Activated B cell treated with CpG ODN at 0.5 μM for 24 hours (primary cell): ENCODE measurements at regions not wholly inside any gene's neighbourhood (a gene's known extent, or its start where the extent isn't known, plus 50 kb on each side); places are given as distances from the start of the nearest gene placed in this dataset.

ENCODE experiments used
- ATAC-seq: fragments of 200-7000 bp; cut with Tn5 transposase; one replicate; pipeline ENCODE4 v1.10.0; 2021; ENCODE audit warnings: low read depth, mild to moderate bottlenecking, moderate library complexity
- CTCF ChIA-PET: fragments of 350-600 bp; sonication (Branson Sonifier 250); formaldehyde crosslinking; loops from one replicate; lab custom pipeline; 2021; ENCODE audit warnings: antibody characterized with exemption; lab: Charles Lee
- POLR2A ChIA-PET: fragments of 350-600 bp; sonication (Branson Sonifier 250); formaldehyde crosslinking; loops from one replicate; lab custom pipeline; 2021; ENCODE audit warnings: antibody characterized with exemption; lab: Charles Lee
- DNase-seq: peaks from one replicate; pipeline ENCODE4 v3.0.0; 2022
- H3K27ac Mint-ChIP-seq: one replicate; pipeline ENCODE4 v1.8.0; 2020; ENCODE audit warnings: mixed read lengths
- H3K27me3 Mint-ChIP-seq: one replicate; pipeline ENCODE4 v1.8.0; 2021; ENCODE audit warnings: mixed read lengths
- H3K36me3 Mint-ChIP-seq: one replicate; pipeline ENCODE4 v1.8.0; 2021; ENCODE audit warnings: low read depth, mixed read lengths
- H3K4me1 Mint-ChIP-seq: one replicate; pipeline ENCODE4 v1.8.0; 2021; ENCODE audit warnings: mixed read lengths
- H3K4me3 Mint-ChIP-seq: one replicate; pipeline ENCODE4 v1.8.0; 2020; ENCODE audit warnings: mild to moderate bottlenecking, mixed read lengths
- H3K9me3 Mint-ChIP-seq: one replicate; pipeline ENCODE4 v1.8.0; 2020; ENCODE audit warnings: mixed read lengths
- intact Hi-C: fragments of 100-400 bp; cut with micrococcal nuclease; formaldehyde crosslinking; loops from one replicate; pipeline ENCODE4 v1.15.1; 2024
- TF ChIP-seq, protein P1 (sequence below): fragments of 200-600 bp; IDR thresholded peaks from one replicate; pipeline ENCODE4 v1.8.0; 2022; ENCODE audit warnings: antibody characterized with exemption, mild to moderate bottlenecking

DNA sequence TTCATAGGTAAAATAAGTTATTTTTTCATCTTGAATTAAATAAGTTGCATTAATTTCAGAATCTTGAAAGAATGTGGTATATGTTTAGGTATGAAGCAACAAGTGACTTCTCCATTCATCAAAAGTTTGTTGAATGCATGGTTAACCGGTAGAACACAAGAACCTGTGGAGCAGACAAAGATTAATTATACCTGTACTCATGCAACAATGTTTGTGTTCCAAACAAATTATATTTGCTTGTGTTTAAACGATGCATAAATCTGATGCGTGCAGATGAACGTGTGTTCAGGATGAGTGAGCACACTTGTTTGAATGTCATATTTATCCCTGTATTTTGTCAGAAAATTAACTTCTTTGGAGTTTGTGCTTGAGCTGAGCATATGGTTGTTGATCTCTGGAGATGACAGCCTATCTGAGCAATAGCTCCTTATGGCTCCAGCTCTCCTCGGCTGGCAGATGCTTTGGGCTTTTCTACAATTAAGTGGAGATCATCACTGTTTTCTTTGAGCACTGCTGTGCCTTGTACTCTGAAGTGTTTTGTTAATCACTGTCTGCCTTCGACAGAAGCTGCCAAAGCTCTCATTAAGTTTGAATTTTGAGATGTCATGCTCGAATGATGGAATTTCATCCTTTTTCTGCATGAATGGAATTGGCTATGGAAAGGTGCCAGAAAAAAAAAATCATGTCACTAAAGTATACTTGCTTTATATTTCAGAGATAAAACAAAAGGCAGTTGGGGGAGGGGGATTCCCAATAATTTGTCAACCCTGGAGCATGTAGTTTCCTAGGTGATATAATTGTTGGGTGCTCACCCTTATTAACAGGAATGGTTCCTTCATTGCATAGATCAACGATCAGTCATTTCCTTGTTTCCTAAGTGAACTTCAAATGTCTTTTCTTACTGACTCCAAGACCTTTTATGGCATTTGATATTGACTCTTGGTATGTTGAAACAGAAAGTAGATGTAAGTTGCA, 502.5 kb upstream of the ARRDC3 start:
- Mint-ChIP-seq H3K27me3 (no peaks in the 10 kb centered on the region), H3K27ac (no peak overlapping the region), H3K9me3 (peaks cover 3% of the 10 kb centered on the region), H3K4me3 (no peak overlapping the region), H3K36me3 (no peaks in the 10 kb centered on the region), H3K4me1 (no peaks in the 10 kb centered on the region)
- TF ChIP-seq, protein P1, sequence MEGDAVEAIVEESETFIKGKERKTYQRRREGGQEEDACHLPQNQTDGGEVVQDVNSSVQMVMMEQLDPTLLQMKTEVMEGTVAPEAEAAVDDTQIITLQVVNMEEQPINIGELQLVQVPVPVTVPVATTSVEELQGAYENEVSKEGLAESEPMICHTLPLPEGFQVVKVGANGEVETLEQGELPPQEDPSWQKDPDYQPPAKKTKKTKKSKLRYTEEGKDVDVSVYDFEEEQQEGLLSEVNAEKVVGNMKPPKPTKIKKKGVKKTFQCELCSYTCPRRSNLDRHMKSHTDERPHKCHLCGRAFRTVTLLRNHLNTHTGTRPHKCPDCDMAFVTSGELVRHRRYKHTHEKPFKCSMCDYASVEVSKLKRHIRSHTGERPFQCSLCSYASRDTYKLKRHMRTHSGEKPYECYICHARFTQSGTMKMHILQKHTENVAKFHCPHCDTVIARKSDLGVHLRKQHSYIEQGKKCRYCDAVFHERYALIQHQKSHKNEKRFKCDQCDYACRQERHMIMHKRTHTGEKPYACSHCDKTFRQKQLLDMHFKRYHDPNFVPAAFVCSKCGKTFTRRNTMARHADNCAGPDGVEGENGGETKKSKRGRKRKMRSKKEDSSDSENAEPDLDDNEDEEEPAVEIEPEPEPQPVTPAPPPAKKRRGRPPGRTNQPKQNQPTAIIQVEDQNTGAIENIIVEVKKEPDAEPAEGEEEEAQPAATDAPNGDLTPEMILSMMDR, result no peak
- POLR2A ChIA-PET, result no interaction called here
- ATAC-seq (no peak), DNase-seq (no peak)
- CTCF ChIA-PET, result no interaction called here
- intact Hi-C loops, result no loop called here

DNA sequence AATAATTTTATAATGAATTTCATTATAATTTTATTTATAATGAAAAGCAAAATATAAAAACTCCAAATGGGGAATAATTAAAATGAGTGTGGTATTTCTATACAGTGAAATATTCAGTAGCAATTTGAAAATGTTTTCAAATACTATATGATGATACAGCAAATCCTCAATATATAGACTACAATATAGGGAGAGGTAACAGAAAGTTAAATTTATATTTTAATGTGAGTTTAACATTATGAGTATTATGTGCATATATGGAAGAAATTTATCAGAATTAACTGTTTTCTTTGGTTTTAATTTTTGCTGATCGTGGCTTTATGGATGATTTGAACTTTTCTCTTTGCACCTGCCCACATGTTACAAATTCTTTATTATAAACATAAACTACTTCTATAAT, 500.9 kb upstream of the ARRDC3 start:
- no peaks in the 10 kb centered on the region for H3K27me3 Mint-ChIP-seq
- ATAC-seq, result no peak
- POLR2A ChIA-PET, result no interaction called here
- H3K4me3 Mint-ChIP-seq, result no peak overlapping the region
- TF ChIP-seq, protein P1, result no peak
- peaks cover 10% of the 10 kb centered on the region for H3K9me3 Mint-ChIP-seq
- CTCF ChIA-PET, result no interaction called here
- no peaks in the 10 kb centered on the region for H3K4me1 Mint-ChIP-seq
- no peak overlapping the region for H3K27ac Mint-ChIP-seq
- no peak for DNase-seq
- no peaks in the 10 kb centered on the region for H3K36me3 Mint-ChIP-seq
- intact Hi-C loops, result no loop called here

DNA sequence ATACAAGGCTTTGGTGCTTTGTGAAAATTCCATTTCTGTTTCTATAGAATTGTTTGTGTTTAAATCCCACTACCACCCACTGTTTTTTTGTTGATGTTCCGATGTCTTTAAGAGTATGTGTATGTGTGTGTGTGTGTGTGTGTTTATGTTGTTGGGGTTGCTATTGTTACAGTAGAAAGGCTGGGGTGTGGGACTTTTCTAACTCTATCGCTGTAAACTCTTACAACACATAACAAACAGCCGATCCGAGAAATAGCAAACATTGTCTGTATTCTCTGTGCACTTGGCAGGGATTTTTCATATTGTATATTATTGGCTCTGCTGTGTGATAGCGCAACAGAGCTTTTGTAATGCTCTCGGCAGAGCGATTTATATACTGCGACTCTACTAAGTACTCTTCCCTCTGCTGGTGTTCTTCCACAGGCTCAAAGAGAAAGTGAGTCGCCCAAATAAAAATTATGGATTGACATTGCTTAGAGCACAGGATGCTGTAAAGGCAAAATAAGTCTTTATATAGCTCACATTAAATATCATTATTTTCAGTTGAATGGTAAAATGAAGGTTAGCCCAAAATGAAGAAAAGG, 492.2 kb upstream of the ARRDC3 start:
- CTCF ChIA-PET, result no interaction called here
- ATAC-seq (no peak), DNase-seq (no peak)
- H3K27ac Mint-ChIP-seq, result no peak overlapping the region
- no peaks in the 10 kb centered on the region for H3K36me3 Mint-ChIP-seq
- no peak overlapping the region for H3K4me3 Mint-ChIP-seq
- H3K4me1 Mint-ChIP-seq, result no peaks in the 10 kb centered on the region
- intact Hi-C loops, result no loop called here
- POLR2A ChIA-PET, result no interaction called here
- no peaks in the 10 kb centered on the region for H3K27me3 Mint-ChIP-seq
- peaks cover 8% of the 10 kb centered on the region for H3K9me3 Mint-ChIP-seq
- TF ChIP-seq, protein P1, result no peak

DNA sequence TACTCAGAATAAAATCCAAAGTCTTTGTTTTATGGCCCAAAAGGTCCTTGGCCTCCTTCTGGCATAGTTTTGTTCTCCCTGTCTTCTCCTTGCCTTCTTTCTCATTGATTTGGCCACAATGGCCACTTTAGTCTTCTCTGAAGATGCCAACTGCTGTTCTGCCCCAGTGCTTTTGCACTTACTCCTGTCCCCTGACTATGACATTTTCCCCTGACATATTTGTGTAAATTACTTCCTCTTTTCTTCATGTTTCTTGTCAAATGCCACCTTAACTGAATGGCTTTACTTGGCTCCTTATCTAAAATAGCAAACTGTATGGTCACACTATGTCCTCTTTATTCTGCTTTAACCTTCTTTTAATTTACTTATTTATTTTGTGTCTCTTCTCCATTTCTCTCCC, 484.7 kb upstream of the ARRDC3 start:
- intact Hi-C loops, result no loop called here
- DNase-seq (no peak), ATAC-seq (no peak)
- H3K9me3 Mint-ChIP-seq, result peaks cover 2% of the 10 kb centered on the region
- H3K4me3 Mint-ChIP-seq, result no peak overlapping the region
- H3K27me3 Mint-ChIP-seq, result no peaks in the 10 kb centered on the region
- TF ChIP-seq, protein P1, result no peak
- CTCF ChIA-PET, result no interaction called here
- H3K4me1 Mint-ChIP-seq, result no peaks in the 10 kb centered on the region
- POLR2A ChIA-PET, result no interaction called here
- H3K27ac Mint-ChIP-seq, result no peak overlapping the region
- H3K36me3 Mint-ChIP-seq, result no peaks in the 10 kb centered on the region

DNA sequence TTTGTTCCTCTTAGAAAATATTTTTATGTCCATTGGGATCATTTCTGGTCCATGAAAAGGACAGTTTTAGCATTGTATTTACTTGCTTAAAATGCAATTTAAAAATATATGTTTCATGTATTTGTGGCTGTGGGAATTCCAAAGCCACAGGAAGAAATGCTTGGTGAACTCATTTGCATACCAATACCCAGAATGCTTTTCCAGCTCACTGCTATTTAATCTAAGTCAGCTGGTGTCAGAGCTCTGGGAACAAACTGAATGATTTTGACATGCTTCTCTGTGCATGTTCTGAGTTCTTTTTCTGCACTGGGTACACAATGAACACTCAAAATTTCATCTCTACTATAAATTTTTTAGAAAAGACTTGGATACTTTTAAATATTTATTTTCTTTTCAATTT, 482.8 kb upstream of the ARRDC3 start:
- H3K36me3 Mint-ChIP-seq, result no peaks in the 10 kb centered on the region
- no peak overlapping the region for H3K4me3 Mint-ChIP-seq
- no peaks in the 10 kb centered on the region for H3K27me3 Mint-ChIP-seq
- peaks cover 8% of the 10 kb centered on the region for H3K9me3 Mint-ChIP-seq
- H3K27ac Mint-ChIP-seq, result no peak overlapping the region
- DNase-seq (no peak), ATAC-seq (no peak)
- intact Hi-C loops, result no loop called here
- CTCF ChIA-PET, result no interaction called here
- no peaks in the 10 kb centered on the region for H3K4me1 Mint-ChIP-seq
- TF ChIP-seq, protein P1, result no peak
- POLR2A ChIA-PET, result no interaction called here
